HTR-8/SVneo (cell line): ENCODE measurements at regions not wholly inside any gene's neighbourhood (a gene's known extent, or its start where the extent isn't known, plus 50 kb on each side); places are given as distances from the start of the nearest gene placed in this dataset.
A peak's percentile ranks its signal among the peaks of the same experiment; 100 is the strongest.
"Not testable (repeated sequence)": the region's sequence is repeated elsewhere in the genome, so short reads cannot be mapped to it uniquely, and the experiment has no call there.

Experiments
- DNase-seq: peaks from one replicate; pipeline ENCODE4 v3.0.0; 2011; ENCODE audit warnings: low spot score, mixed read lengths; ENCODE audit not compliant: insufficient read length
- FAIRE-seq: peaks from 2 replicates; lab custom pipeline; 2011; peaks lifted over from hg19 to GRCh38; lab: Jason Lieb, UNC

DNA sequence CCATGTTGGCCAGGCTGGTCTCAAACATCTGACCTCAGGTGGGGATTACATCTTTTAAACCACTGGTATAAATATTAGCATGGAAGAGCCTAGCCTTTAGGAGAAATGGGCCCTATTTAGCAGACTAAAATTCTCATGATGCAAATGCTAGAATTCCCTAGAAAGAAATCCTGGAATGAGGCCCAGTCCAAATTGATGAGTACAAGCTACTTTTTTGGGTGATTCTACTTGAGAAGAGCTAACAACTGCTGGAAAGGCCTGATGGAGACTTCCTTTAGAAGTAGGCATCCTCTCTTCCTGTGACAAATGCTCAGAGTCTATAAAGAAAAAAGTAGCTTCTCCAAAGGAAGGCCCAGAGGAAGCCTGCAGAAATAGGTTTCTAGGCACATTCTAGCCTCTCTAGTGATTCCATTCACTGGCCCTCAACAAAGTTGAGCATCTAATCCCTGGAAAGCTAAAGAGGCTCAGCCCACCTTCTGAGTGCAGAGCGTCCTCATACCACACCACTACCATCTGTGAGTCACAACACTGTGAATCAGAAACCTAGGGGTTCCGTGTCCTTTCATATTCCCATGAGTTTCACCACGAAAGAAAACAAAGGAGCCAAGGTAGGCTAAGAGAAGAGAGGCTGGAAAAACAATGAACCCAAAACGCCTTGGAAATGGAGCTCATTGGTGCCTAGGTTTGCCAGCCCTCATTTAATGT is 183.1 kb downstream of the C1D start:
- FAIRE-seq: no peak
- DNase-seq: peak; percentile 33

DNA sequence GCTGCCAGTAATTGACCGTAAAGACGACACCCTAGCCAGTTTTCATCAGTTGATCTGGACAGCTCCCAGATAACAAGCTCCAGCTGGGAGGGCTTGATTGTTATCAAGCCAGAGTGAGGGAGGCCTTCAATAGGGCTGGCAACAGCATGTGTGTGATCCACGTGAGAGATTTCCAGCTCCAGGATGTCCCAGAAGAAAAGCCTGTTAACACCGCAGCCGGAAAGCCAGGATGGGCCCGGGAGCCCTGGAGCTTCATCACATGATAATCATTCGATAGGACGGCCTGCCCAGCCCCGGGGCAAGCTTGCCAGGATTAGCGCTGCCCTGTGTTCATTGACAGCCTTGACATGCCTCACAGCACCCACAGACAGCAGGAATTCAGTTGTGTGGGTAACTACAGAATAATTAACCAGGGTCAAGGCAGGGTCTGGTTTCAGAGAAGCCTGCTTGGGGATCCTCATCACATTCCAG is 182.5 kb downstream of the C1D start:
- DNase-seq (no peak), FAIRE-seq (no peak)

DNA sequence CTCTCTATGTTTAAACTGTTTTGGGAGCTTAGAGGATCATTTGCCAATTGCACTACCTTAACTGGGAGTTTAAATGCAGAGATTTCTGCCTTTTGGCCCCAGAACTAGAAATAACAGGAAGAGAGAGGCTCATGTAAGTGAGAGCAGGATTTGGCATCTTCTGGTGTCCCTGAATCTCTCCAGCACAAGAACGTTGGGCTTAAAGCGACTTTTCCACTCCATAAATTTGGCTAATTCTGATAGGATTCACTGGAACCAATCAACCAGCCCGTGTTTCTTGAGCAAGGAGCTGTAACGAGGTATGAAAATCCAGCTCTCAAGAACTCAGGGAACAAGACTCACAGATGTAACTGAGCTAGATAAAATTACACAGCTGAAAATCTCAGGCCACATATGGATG is 181.0 kb downstream of the C1D start:
- FAIRE-seq (no peak), DNase-seq (no peak)

DNA sequence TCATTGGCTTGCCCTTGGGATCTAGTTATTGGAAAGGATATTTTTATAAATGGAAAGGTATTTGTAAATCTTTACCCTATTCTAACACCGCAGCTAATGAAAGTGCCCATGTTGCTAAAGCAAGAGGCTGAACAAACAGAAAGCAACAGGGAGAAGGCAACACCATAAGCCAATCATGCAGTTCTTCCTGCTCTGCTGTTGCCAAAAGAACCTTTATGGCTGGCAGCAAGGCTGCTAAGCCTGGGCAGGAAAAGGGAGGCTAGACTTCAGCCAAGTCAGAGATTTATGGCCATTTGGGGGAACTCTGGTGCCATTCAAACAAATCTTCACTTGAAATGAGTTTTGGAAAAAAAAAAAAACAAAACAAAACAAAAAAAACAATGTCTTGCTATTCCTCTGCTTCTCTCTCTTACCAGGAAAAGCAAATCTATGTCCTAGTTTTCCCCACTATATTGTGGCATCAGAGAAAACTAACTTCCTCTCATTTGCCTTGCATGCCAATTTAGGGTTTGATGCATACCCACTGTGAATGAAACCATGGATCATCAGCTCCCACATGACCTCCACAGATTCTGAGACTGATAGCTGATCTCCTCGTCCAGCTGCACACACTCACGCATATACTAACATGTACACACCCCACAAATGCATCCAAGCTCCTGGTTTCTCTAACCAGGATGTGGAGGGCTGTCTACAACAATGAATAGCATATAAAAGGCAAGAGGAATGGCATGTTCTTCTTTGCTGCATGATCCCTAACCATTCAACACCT is 179.3 kb downstream of the C1D start:
- no peak for DNase-seq
- FAIRE-seq: no peak

DNA sequence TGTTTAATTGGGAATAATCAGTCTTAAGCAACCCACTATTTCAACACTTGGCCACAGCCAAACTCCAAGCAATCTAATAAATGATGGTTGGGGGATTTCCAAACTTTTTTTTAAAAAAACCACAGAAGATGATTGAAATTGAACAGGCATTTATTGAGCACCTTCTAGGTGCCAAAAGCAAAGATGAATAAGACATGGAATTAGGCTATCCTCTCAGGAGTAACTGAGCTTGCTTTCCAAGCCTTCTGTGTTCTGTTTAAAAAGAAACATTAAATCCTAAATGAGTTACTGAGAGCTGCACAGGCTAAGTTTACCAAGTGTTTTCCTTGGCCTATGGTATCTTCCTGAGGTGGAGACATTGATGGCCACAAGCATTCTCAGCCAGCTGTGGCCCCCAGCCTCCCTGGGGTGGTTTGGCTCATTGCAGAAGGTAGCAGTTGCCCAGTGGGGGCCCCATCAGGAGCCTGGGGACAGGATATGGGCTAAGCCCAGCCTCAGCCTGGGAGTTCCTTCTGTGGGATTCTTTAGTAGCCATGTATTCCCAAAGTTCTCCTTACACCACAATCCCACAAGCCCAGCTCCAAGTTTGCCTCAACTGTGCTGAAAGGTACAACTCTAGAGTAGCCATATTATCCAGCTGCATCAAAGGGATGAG is 174.3 kb downstream of the C1D start:
- no peak for FAIRE-seq
- no peak for DNase-seq

DNA sequence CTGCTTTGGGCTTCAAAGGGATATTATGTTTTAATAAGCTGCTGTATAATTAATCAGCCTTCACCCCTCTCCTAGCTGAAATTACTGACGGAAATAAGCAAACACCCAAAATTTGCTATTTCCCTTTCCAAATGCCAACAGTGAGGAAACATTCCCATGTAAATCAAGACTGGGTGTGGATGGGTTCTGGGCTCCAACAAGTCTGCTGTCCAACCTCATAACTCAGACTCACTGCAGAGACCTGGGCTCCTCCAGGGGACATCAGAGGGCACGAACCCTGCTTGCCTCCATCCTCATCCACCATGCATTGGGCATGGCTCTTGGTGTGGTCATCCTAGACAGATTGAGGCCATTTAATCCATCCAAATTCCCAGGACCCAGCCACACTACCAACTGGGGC is 173.7 kb downstream of the C1D start:
- no peak for FAIRE-seq

DNA sequence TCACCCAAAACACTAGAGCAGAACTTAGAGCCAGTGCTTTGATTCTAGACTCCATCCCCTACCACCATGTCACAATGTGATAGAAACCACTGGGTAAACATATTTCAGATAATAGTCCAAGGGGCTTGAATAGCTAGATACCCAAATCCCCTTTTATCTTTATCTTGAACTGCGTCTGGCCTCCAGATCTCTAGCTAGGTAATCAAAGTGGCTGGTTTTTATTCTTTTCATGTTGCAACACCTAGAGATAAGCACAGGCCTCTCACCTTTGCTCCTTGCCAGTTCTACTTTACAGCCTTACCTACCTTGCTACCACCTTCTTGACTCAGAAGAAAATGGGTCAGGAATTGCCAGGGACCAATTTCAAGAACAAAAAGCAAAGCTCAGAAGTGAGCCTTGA is 171.2 kb downstream of the C1D start:
- no peak for FAIRE-seq

More for the DNA sequence above, 173.7 kb downstream of the C1D start:
- no peak for DNase-seq

DNA sequence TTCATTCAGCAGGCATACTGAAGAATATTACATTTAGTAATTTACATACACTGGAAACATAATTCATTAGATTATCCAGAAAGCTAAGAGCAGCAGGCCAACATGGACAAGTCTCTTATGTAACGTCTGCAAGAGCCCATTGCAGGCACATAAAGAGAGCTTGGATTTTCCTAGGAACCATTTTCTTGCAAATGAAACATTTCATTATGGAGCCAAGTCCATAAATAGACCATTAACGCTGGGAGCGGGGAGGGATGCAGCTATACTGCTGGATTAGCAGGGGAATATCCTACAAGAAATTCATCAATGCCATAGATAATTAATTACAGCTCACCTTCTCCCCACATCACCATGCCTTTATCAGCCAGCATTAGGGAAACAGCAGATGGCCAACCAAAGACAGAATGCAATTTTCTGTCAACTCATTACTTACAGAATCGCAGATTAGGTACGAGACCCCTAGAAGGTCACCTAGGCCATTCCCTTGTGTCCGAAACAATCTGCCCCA is 170.4 kb downstream of the C1D start:
- FAIRE-seq (no peak), DNase-seq (no peak)

More for the DNA sequence above, 171.2 kb downstream of the C1D start:
- no peak for DNase-seq

DNA sequence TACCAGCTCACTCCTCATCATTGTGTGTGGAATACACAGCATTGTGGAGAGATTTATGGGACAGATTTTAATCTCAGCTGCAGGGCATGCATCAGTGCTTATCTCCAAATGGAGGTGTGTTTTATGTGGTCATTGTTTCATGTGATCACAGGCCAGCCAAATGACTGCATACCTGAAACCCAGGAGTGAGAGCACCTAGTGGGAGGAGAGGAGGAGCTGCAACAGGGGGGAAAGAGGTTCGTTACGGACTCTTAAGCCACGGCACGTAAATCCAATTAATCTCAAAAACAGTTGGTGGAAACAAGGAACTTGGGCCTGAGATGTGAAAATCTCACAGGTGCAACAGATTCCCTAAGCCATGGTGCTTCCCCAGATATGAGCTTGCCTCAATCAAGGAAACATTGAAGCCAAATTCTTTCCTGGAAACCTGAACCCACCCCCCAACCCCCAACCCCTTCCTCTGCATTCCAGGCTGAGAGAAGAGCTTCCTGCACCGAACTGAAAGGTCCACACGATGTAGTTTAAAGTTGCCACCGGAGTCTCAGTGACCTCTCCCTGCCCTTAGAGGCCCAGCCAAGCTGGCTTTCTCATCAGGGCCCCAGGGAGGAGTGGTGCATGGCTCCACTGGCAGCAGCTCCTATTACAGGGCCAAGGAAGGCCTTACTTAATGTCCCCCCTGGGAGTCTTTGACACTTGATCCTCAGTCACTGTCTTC is 167.4 kb downstream of the C1D start:
- FAIRE-seq (no peak), DNase-seq (no peak)

DNA sequence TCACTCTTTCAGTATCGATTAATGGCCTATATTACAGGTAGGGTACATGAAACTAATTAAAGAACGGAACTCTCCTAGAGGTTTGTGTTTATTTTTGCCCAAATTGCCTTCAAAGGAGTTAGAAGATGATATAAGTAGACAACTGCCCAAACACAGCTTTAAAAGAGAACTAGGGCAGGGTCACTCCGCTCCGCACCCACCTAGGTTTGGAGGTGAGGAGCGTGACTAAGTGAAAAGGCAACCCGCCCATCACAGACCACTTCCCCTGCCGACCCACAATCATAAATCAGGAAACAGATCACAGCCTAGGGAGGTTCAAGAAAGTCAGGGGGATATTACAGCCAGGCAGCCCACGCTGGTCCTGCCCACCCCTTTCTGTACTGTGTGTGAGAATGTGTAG is 166.7 kb downstream of the C1D start:
- FAIRE-seq (no peak), DNase-seq (no peak)

DNA sequence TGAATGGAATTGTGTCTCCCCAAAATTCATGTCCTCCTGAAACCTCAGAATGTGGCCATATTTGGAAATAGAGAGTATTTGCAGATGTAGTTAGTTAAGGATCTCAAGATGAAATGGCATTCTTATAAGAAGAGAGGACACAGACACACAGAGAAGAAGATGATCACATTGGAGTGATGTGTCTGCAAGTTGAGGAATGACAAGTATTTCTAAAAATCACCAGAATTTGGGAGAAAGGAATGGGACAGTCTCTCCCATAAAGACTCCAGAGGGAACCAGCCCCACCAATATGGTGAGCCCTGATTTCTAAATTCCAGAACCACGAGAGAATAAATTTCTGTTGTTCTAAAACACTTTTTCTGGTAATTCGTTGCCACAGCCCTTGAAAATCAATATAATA is 166.3 kb downstream of the C1D start:
- DNase-seq (no peak), FAIRE-seq (no peak)

DNA sequence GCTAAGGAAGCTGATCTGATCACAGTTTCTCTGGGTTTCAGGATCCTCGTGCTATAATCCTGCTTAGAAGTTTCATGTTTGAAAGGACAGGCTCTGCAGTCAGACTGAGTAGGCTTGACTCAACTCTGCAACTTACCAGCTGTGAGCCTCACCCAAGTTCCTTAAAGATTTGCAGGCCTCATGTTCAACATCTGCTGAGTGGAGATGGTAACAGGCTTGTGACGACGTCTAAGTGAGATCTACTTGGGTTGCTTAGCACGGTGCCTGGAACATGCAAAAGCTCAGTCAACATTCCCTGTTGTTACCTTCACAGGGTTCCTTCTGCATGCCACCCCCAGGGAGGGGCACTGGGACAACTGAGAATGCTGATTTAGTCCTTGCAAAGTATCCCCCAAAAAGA is 164.2 kb downstream of the C1D start:
- DNase-seq: no peak
- no peak for FAIRE-seq

DNA sequence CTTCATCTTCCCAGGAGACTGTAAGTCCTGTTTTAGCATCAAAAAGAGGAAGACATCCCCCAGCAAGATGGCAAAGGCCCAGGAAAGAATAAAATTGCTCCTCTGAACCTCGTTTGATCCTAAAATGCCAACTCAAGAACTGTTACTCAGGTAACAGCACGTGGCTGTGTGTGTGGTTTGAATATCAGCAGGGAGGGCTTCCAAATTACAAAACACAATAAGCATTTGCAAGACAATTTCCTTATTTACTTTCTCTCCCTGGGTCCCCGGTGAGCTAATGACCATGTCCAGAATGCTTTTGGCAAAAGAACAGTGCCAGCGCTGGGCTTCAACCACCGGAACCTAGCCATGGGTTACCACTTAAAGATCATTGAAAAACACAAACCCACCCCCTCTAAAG is 163.6 kb downstream of the C1D start:
- DNase-seq (no peak), FAIRE-seq (no peak)

DNA sequence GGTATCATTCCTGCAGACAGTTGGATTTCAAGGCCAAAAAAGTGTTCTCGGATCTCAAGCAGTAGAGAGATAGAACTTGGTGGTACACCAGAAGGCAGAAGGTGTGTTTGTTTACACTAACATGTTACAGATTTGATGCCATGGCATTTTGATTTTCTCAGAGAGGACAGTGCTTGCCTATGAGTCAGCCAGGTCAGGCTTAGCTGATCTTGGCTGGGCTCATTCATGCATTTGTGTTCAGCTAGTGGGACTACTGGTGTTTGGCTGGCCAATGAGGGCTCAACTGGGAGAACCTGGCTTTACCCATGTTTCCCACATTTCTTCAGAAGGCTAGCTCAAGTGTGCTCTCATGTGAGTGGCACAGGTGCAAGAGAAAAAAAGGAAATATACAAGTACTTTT is 162.0 kb downstream of the C1D start:
- DNase-seq: no peak
- FAIRE-seq: peak; percentile 52

DNA sequence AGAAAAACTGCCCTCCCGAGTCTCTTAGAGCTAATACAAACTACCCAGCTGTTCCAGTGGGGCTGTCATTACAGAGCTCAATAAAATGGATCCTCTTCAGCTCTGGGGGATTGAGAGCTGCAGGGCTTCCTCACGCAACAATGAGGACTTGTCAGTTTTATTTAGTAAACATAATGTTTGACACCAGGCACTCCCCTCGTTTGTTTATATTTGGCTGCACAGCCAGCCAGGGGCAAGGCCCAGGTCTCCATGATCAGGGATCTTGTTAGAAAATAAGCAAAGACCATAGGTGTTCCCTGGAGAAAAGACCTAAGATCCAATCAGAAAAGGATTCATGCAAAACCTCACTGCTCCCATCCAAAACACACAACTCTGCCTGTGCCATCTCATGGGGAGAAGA is 158.2 kb downstream of the C1D start:
- FAIRE-seq: no peak

DNA sequence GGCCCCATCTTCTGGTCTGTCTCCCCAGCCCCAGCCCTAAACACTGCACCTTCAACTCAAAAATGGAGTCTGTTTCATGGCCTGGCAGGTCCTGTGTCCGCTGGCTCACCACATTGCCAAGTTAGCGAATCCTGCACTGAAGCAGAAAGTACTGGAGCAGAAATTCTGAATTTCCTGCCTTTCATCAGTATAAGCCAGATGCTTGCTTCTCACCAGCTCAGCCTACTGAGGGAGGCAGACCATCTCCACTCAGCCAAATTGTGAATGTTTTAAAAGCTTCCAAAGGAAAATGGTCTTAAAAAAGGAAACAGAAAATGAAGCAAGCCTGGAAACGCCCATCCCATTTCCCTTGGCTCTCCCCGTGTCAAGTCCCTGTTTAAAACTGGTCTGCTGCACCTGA is 157.8 kb downstream of the C1D start:
- DNase-seq (no peak), FAIRE-seq (no peak)

More for the DNA sequence above, 158.2 kb downstream of the C1D start:
- no peak for DNase-seq

DNA sequence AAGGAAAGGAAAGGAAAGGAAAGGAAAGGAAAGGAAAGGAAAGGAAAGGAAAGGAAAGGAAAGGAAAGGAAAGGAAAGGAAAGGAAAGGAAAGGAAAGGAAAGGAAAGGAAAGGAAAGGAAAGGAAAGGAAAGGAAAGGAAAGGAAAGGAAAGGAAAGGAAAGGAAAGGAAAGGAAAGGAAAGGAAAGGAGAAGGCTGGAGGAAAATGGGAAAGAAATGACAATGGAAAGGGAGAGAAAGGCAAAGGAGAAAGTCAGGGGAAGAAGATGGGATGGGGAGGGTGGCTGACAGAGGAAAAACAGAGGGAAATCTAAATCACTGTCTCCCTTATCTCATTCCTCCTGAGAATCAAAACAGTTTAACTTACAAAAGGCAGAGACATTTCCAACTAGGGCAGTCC is 156.3 kb downstream of the C1D start:
- not testable (repeated sequence) for FAIRE-seq

DNA sequence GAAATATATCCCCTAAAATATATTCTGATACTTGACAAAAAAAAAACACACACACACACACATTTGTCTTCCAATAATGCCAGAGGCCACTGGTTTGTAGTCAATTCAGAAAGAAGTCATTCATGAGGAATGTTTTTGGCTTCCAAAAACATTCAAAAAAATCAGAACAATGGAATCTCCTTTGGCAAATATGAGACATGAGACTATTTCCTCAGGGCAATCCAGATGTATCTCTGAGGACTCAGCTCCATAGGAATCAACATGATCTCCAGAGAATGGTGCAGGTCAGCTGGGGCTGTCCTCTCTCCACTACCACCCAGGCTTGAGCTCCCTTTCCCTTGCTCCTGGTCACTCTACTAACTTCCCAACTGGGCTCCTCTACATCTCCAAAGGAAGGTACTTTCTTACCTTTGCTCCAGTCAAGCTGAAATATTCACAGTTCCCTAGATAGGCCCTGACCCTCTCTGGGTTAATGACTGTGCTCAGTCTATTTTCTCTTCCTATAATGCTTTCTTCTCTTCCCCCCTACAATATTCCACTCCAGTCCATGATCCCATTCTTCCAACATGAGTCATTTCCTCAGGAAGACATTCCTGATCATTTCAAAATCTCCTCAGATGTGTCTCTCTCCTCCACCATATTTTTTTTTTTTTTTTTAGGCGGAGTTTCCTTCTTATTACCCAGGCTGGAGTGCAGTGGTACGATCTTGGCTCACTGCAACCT is 145.3 kb downstream of the C1D start:
- peak; percentile 81 for DNase-seq

More for the DNA sequence above, 156.3 kb downstream of the C1D start:
- DNase-seq: not testable (repeated sequence)

DNA sequence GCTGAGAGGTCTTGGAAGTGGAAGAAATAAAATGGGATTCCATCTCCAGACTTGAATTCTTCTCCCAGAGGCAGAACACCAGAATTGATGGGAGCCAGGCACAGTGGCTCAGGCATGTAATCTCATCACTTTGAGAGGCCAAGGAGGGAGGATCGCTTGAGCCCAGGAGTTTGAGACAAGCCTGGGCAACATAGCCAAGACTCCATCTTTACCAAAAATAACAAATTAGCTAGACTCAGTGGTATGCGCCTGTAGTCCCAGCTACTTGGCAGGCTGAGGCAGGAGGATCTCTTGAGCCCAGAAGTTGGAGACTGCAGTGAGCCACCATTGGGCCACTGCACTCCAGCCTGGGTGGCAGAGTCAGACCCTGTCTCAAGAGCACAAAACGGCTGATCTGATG is 144.3 kb downstream of the C1D start:
- FAIRE-seq: no peak
- no peak for DNase-seq

More for the DNA sequence above, 145.3 kb downstream of the C1D start:
- FAIRE-seq: peak; percentile 85

DNA sequence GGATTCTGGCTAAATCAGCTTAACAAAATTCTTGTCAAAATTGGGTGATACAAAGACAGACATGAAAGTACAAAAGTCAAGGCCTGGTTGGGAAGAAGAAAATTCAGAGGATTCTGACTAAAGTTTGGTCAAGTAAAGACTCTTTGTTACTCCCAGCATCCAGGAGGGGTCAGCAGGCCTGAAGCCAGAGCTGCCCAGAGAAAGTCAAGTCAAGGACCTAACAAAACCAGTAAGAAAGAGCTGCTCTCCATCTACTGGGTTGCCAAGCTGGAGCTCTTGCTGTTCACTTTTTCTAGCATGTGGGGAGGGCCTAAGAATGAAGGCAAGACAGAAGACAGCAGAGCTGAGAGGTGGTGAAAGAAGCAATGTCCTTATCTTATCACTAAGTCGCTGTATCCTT is 143.3 kb downstream of the C1D start:
- FAIRE-seq (no peak), DNase-seq (no peak)
